AG04450 (cell line): ENCODE measurements at regions not wholly inside any gene's neighbourhood (a gene's known extent, or its start where the extent isn't known, plus 50 kb on each side); places are given as distances from the start of the nearest gene placed in this dataset.

Experiments used
- CTCF ChIA-PET: fragments of 300-600, 350-600 bp; formaldehyde crosslinking; extraction: SDS; loops from one replicate; lab custom pipeline; 2022; ENCODE audit warnings: antibody characterized with exemption, inconsistent platforms; lab: Charles Lee
- POLR2A ChIA-PET: fragments of 350-600 bp; formaldehyde crosslinking; extraction: SDS; loops from one replicate; lab custom pipeline; 2021; ENCODE audit warnings: antibody characterized with exemption, inconsistent platforms; lab: Yijun Ruan, JAX
- DNase-seq: peaks from one replicate; pipeline ENCODE4 v3.0.0-alpha.2; 2011; ENCODE audit warnings: low read depth, low spot score
- H3K27ac ChIP-seq: one replicate; pipeline ENCODE4 v1.5.1; 2012; ENCODE audit warnings: low read depth, low read length, control low read depth
- H3K27me3 ChIP-seq: one replicate; pipeline ENCODE4 v1.6.0; 2012; ENCODE audit warnings: low read length; ENCODE audit not compliant: control insufficient read depth, insufficient read depth
- H3K4me3 ChIP-seq: 2 replicates; pipeline ENCODE4 v1.5.1; 2011; ENCODE audit warnings: mild to moderate bottlenecking, low read depth, low read length, control low read depth
- H3K9me3 ChIP-seq: 2 replicates; pipeline ENCODE4 v1.5.1; 2012; ENCODE audit warnings: low read length; ENCODE audit not compliant: control insufficient read depth, insufficient read depth
- CTCF ChIP-seq: IDR thresholded peaks from 2 replicates; pipeline ENCODE4 v1.5.1; 2011; ENCODE audit warnings: low read depth, low read length, control low read depth, inconsistent platforms

- no peak for DNase-seq
These were observed 145.2 kb upstream of the ANK3 start for GRCh38 chr10:60534761-60535389.

GRCh38 chr10:60532696-60533468 lies 143.2 kb upstream of the ANK3 start:
- POLR2A ChIA-PET, result no interaction called here

More at GRCh38 chr10:60534761-60535389, 145.2 kb upstream of the ANK3 start:
- ChIA-PET POLR2A (no interaction called here), CTCF (no interaction called here)
- Histone ChIP-seq H3K4me3 (no peak overlapping the region), H3K27me3 (no peaks in the 10 kb centered on the region), H3K9me3 (no peaks in the 10 kb centered on the region), H3K27ac (no peak overlapping the region)
- TF ChIP-seq CTCF, result no peak

GRCh38 chr10:60531006-60531405 lies 141.3 kb upstream of the ANK3 start:
- TF ChIP-seq CTCF, result no peak
- DNase-seq, result no peak
- ChIA-PET POLR2A (no interaction called here), CTCF (no interaction called here)
- no peaks in the 10 kb centered on the region for H3K9me3 ChIP-seq
- no peak overlapping the region for H3K27ac ChIP-seq
- no peaks in the 10 kb centered on the region for H3K27me3 ChIP-seq
- H3K4me3 ChIP-seq, result no peak overlapping the region

More at GRCh38 chr10:60532696-60533468, 143.2 kb upstream of the ANK3 start:
- H3K27ac ChIP-seq, result no peak overlapping the region
- DNase-seq, result no peak
- CTCF ChIA-PET, result interaction anchor here (1.0 kb wide), 1 partner anchor 88 kb away, joined by 3 read pairs; no protein-coding TSS in a partner anchor
- no peak for TF ChIP-seq CTCF
- no peaks in the 10 kb centered on the region for H3K27me3 ChIP-seq
- no peaks in the 10 kb centered on the region for H3K9me3 ChIP-seq
- no peak overlapping the region for H3K4me3 ChIP-seq

- no peak overlapping the region for H3K27ac ChIP-seq
- no peak overlapping the region for H3K4me3 ChIP-seq
- POLR2A ChIA-PET, result no interaction called here
- no peaks in the 10 kb centered on the region for H3K27me3 ChIP-seq
- CTCF ChIA-PET, result no interaction called here
- TF ChIP-seq CTCF, result no peak
- DNase-seq, result no peak
- no peaks in the 10 kb centered on the region for H3K9me3 ChIP-seq
These were observed 138.0 kb upstream of the ANK3 start for GRCh38 chr10:60527676-60528075.
